Activated CD4-positive, alpha-beta T cell treated with anti-CD3 and anti-CD28 coated beads for 36 hours (primary cell): ENCODE measurements at regions not wholly inside any gene's neighbourhood (a gene's known extent, or its start where the extent isn't known, plus 50 kb on each side); places are given as distances from the start of the nearest gene placed in this dataset.

Experiments
- ATAC-seq: fragments of 200-7000 bp; cut with Tn5 transposase; one replicate; pipeline ENCODE4 v1.10.0; 2021; ENCODE audit warnings: mild to moderate bottlenecking, moderate library complexity
- CTCF ChIA-PET: fragments of 350-600 bp; sonication (Branson Sonifier 250); formaldehyde crosslinking; loops from one replicate; lab custom pipeline; 2021; ENCODE audit warnings: antibody characterized with exemption; lab: Charles Lee
- POLR2A ChIA-PET: fragments of 350-600 bp; sonication (Branson Sonifier 250); formaldehyde crosslinking; loops from one replicate; lab custom pipeline; 2021; ENCODE audit warnings: antibody characterized with exemption, inconsistent platforms; lab: Charles Lee
- DNase-seq: peaks from one replicate; pipeline ENCODE4 v3.0.0-alpha.2; 2020
- H3K27ac Mint-ChIP-seq: one replicate; pipeline ENCODE4 v1.8.0; 2021; ENCODE audit warnings: mixed read lengths
- H3K27me3 Mint-ChIP-seq: one replicate; pipeline ENCODE4 v1.8.0; 2021; ENCODE audit warnings: mixed read lengths
- H3K36me3 Mint-ChIP-seq: one replicate; pipeline ENCODE4 v1.8.0; 2021; ENCODE audit warnings: low read depth, mixed read lengths
- H3K4me1 Mint-ChIP-seq: one replicate; pipeline ENCODE4 v1.8.0; 2021; ENCODE audit warnings: mixed read lengths
- H3K4me3 Mint-ChIP-seq: one replicate; pipeline ENCODE4 v1.8.0; 2021; ENCODE audit warnings: mild to moderate bottlenecking, moderate library complexity, mixed read lengths
- H3K9me3 Mint-ChIP-seq: one replicate; pipeline ENCODE4 v1.8.0; 2021; ENCODE audit warnings: low read depth, mixed read lengths
- intact Hi-C, 2 experiments: fragments of 100-400 bp; cut with DNase I in 1 of 2; cut with micrococcal nuclease in 1 of 2; formaldehyde crosslinking; loops; one replicate each; pipeline versions ENCODE4 v1.14.2 to v1.15.1; 2022 to 2024; cut with DNase I, micrococcal nuclease

- no peaks in the 10 kb centered on the region for H3K36me3 Mint-ChIP-seq
- intact Hi-C loops = no loop called here
- H3K27me3 Mint-ChIP-seq = no peaks in the 10 kb centered on the region
- DNase-seq (no peak), ATAC-seq (no peak)
- H3K27ac Mint-ChIP-seq = no peak overlapping the region
- no peak overlapping the region for H3K4me3 Mint-ChIP-seq
- CTCF ChIA-PET = no interaction called here
- no peaks in the 10 kb centered on the region for H3K9me3 Mint-ChIP-seq
- no peaks in the 10 kb centered on the region for H3K4me1 Mint-ChIP-seq
- POLR2A ChIA-PET = no interaction called here
These were observed 296.9 kb downstream of the TLE4 start for GRCh38 chr9:79868567-79869189.

GRCh38 chr9:79862921-79863890 lies 291.4 kb downstream of the TLE4 start:
- intact Hi-C loops = no loop called here
- no peak overlapping the region for H3K4me3 Mint-ChIP-seq
- H3K36me3 Mint-ChIP-seq = no peaks in the 10 kb centered on the region
- no peak overlapping the region for H3K27ac Mint-ChIP-seq
- ChIA-PET POLR2A (no interaction called here), CTCF (no interaction called here)
- H3K4me1 Mint-ChIP-seq = peaks cover 3% of the 10 kb centered on the region
- DNase-seq (no peak), ATAC-seq (no peak)
- H3K9me3 Mint-ChIP-seq = peaks cover 6% of the 10 kb centered on the region
- H3K27me3 Mint-ChIP-seq = no peaks in the 10 kb centered on the region

- peaks cover 6% of the 10 kb centered on the region for H3K9me3 Mint-ChIP-seq
- ChIA-PET CTCF (no interaction called here), POLR2A (no interaction called here)
- no peak overlapping the region for H3K27ac Mint-ChIP-seq
- no peaks in the 10 kb centered on the region for H3K27me3 Mint-ChIP-seq
- intact Hi-C loops = no loop called here
- no peak overlapping the region for H3K4me3 Mint-ChIP-seq
- DNase-seq = peak; percentile 11
- peaks cover 9% of the 10 kb centered on the region for H3K4me1 Mint-ChIP-seq
- peak; percentile 84 for ATAC-seq
- H3K36me3 Mint-ChIP-seq = no peaks in the 10 kb centered on the region
These were observed 286.7 kb downstream of the TLE4 start for GRCh38 chr9:79858508-79858907.

- Mint-ChIP-seq H3K4me3 (no peak overlapping the region), H3K27me3 (no peaks in the 10 kb centered on the region), H3K27ac (no peak overlapping the region), H3K4me1 (peaks cover 9% of the 10 kb centered on the region), H3K36me3 (no peaks in the 10 kb centered on the region), H3K9me3 (peaks cover 3% of the 10 kb centered on the region)
- intact Hi-C loops = no loop called here
- ATAC-seq (no peak), DNase-seq (no peak)
- ChIA-PET CTCF (no interaction called here), POLR2A (no interaction called here)
These were observed 285.4 kb downstream of the TLE4 start for GRCh38 chr9:79857188-79857587.

GRCh38 chr9:79847074-79847473 lies 275.3 kb downstream of the TLE4 start:
- H3K9me3 Mint-ChIP-seq = peaks cover 24% of the 10 kb centered on the region
- no peak overlapping the region for H3K4me3 Mint-ChIP-seq
- ATAC-seq (no peak), DNase-seq (no peak)
- no peaks in the 10 kb centered on the region for H3K4me1 Mint-ChIP-seq
- no peak overlapping the region for H3K27ac Mint-ChIP-seq
- ChIA-PET POLR2A (no interaction called here), CTCF (no interaction called here)
- H3K36me3 Mint-ChIP-seq = peaks cover 8% of the 10 kb centered on the region
- intact Hi-C loops = no loop called here
- peaks cover 5% of the 10 kb centered on the region for H3K27me3 Mint-ChIP-seq

- POLR2A ChIA-PET = interaction anchor here (0.6 kb wide), 1 partner anchor 1262 kb away, joined by 3 read pairs; no protein-coding TSS in a partner anchor
- Mint-ChIP-seq H3K27me3 (no peaks in the 10 kb centered on the region), H3K4me3 (no peak overlapping the region), H3K4me1 (peaks cover under 1% of the 10 kb centered on the region), H3K27ac (no peak overlapping the region), H3K9me3 (no peaks in the 10 kb centered on the region), H3K36me3 (no peaks in the 10 kb centered on the region)
- ATAC-seq (no peak), DNase-seq (no peak)
- CTCF ChIA-PET = interaction anchor here (0.5 to 1.4 kb wide), 2 partner anchors 15 to 161 kb away, joined by 3 read pairs; no protein-coding TSS in a partner anchor
- intact Hi-C loops = no loop called here
These were observed 258.0 kb downstream of the TLE4 start for GRCh38 chr9:79829566-79830302.

GRCh38 chr9:79824265-79824664 lies 252.5 kb downstream of the TLE4 start:
- Mint-ChIP-seq H3K36me3 (no peaks in the 10 kb centered on the region), H3K4me3 (no peak overlapping the region), H3K4me1 (peaks cover 7% of the 10 kb centered on the region), H3K9me3 (no peaks in the 10 kb centered on the region), H3K27me3 (peaks cover 11% of the 10 kb centered on the region), H3K27ac (no peak overlapping the region)
- POLR2A ChIA-PET = interaction anchor here (0.6 kb wide), 1 partner anchor 113 kb away, joined by 3 read pairs; no protein-coding TSS in a partner anchor
- ATAC-seq (no peak), DNase-seq (no peak)
- CTCF ChIA-PET = interaction anchor here (0.9 kb wide), 1 partner anchor 9 kb away, joined by 5 read pairs; no protein-coding TSS in a partner anchor
- intact Hi-C loops = no loop called here

GRCh38 chr9:79817438-79818004 lies 245.8 kb downstream of the TLE4 start:
- CTCF ChIA-PET = no interaction called here
- Mint-ChIP-seq H3K4me1 (peaks cover 14% of the 10 kb centered on the region), H3K27me3 (peaks cover 6% of the 10 kb centered on the region), H3K36me3 (no peaks in the 10 kb centered on the region), H3K27ac (no peak overlapping the region), H3K9me3 (no peaks in the 10 kb centered on the region), H3K4me3 (no peak overlapping the region)
- intact Hi-C loops = loop anchor here in 1 of 2 experiments (10.0 kb wide), 2 partner anchors 63 to 123 kb away; no protein-coding TSS in a partner anchor
- peak; percentile 85 for ATAC-seq
- POLR2A ChIA-PET = no interaction called here
- DNase-seq = peak; percentile 29

GRCh38 chr9:79813258-79813638 lies 241.5 kb downstream of the TLE4 start:
- H3K9me3 Mint-ChIP-seq = no peaks in the 10 kb centered on the region
- no peaks in the 10 kb centered on the region for H3K36me3 Mint-ChIP-seq
- peak overlapping the region; percentile 58 for H3K4me3 Mint-ChIP-seq
- peaks cover 2% of the 10 kb centered on the region for H3K27me3 Mint-ChIP-seq
- H3K4me1 Mint-ChIP-seq = peaks cover 23% of the 10 kb centered on the region
- ATAC-seq (no peak), DNase-seq (no peak)
- ChIA-PET POLR2A (no interaction called here), CTCF (no interaction called here)
- intact Hi-C loops = loop anchor here (2.0 to 10.0 kb wide), 6 partner anchors 58 to 241 kb away; partner anchors contain the start of gene TLE4 (in 1 of the 2)
- peak overlapping the region; percentile 35 for H3K27ac Mint-ChIP-seq

- H3K27ac Mint-ChIP-seq = peak overlapping the region; percentile 35
- peaks cover 23% of the 10 kb centered on the region for H3K4me1 Mint-ChIP-seq
- ChIA-PET CTCF (interaction anchor here (0.6 kb wide), 1 partner anchor 612 kb away, joined by 3 read pairs; no protein-coding TSS in a partner anchor), POLR2A (no interaction called here)
- intact Hi-C loops = loop anchor here (2.0 to 10.0 kb wide), 6 partner anchors 58 to 240 kb away; partner anchors contain the start of gene TLE4 (in 1 of the 2)
- DNase-seq = peak; percentile 52
- peak; percentile 74 for ATAC-seq
- H3K9me3 Mint-ChIP-seq = no peaks in the 10 kb centered on the region
- no peaks in the 10 kb centered on the region for H3K36me3 Mint-ChIP-seq
- peaks cover 2% of the 10 kb centered on the region for H3K27me3 Mint-ChIP-seq
- peak overlapping the region; percentile 58 for H3K4me3 Mint-ChIP-seq
These were observed 240.9 kb downstream of the TLE4 start for GRCh38 chr9:79812507-79813257.
